HUES64 (cell line): ENCODE measurements at regions not wholly inside any gene's neighbourhood (a gene's known extent, or its start where the extent isn't known, plus 50 kb on each side); places are given as distances from the start of the nearest gene placed in this dataset.

Experiments used
- H3K27ac ChIP-seq: 2 replicates; pipeline ENCODE4 v1.7.0; 2013; ENCODE audit warnings: low read depth, low read length, inconsistent platforms
- H3K27me3 ChIP-seq: 2 replicates; pipeline ENCODE4 v1.6.1; 2013; ENCODE audit warnings: mild to moderate bottlenecking, low read length; ENCODE audit not compliant: insufficient read depth
- H3K36me3 ChIP-seq: 2 replicates; pipeline ENCODE4 v1.6.1; 2013; ENCODE audit warnings: mild to moderate bottlenecking, low read length; ENCODE audit not compliant: insufficient read depth
- H3K4me1 ChIP-seq: 2 replicates; pipeline ENCODE4 v1.6.1; 2013; ENCODE audit warnings: mild to moderate bottlenecking, low read length, moderate library complexity; ENCODE audit not compliant: insufficient read depth
- H3K4me3 ChIP-seq: 2 replicates; pipeline ENCODE4 v1.5.1; 2013; ENCODE audit warnings: mild to moderate bottlenecking, low read length, moderate library complexity
- H3K9ac ChIP-seq: 2 replicates; pipeline ENCODE4 v1.6.1; 2013; ENCODE audit warnings: mild to moderate bottlenecking, low read depth, low read length
- H3K9me3 ChIP-seq: 2 replicates; pipeline ENCODE4 v1.6.1; 2013; ENCODE audit warnings: low read depth, low read length; ENCODE audit not compliant: insufficient read depth
- WGBS: fragments of 150-250, 120-280 bp; methylation state at CpG from one replicate; pipeline ENCODE4 v1.1.7; 2013; ENCODE audit warnings: missing lambda C conversion rate; 5-methylcytosine and 5-hydroxymethylcytosine counted together

DNA sequence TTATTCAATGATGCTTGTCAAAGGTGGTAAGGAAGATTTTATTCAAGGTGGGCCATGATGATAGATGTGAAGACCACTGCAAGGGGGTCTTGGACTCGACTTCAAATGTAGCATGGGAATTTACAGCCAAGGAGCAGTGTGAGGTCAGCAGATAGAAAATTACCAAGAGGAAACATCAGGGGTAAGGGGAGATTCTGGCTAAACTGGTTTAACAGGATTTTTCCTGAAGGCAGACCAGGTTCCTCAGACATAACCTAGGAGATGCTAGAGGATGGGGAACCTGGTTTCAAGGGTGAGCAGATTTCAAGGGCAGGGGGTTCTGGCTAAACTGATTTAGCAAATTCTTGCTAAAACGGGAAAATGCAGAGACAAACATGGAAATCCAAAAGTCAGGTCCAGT is 464.9 kb downstream of the TAFA4 start:
- no peak overlapping the region for H3K9ac ChIP-seq
- H3K27ac ChIP-seq = no peak overlapping the region
- no peaks in the 10 kb centered on the region for H3K27me3 ChIP-seq
- WGBS = 92% methylated on average over 2 of the region's 2 CpGs
- H3K9me3 ChIP-seq = no peaks in the 10 kb centered on the region
- no peak overlapping the region for H3K4me3 ChIP-seq
- H3K4me1 ChIP-seq = peaks cover 3% of the 10 kb centered on the region; the same call in 1 of the 2 replicates
- H3K36me3 ChIP-seq = no peaks in the 10 kb centered on the region

GRCh38 chr3:68458581-68458980 is 473.8 kb downstream of the TAFA4 start:
- Histone ChIP-seq H3K4me3 (no peak overlapping the region), H3K9ac (no peak overlapping the region), H3K4me1 (no peaks in the 10 kb centered on the region; the same call in 1 of the 2 replicates), H3K9me3 (no peaks in the 10 kb centered on the region), H3K27ac (no peak overlapping the region), H3K36me3 (no peaks in the 10 kb centered on the region), H3K27me3 (no peaks in the 10 kb centered on the region)
- WGBS = 96% methylated on average over 2 of the region's 2 CpGs

- no peak overlapping the region for H3K4me3 ChIP-seq
- no peak overlapping the region for H3K9ac ChIP-seq
- peaks cover 7% of the 10 kb centered on the region; the same call in 1 of the 2 replicates for H3K4me1 ChIP-seq
- H3K27me3 ChIP-seq = no peaks in the 10 kb centered on the region
- no peaks in the 10 kb centered on the region for H3K9me3 ChIP-seq
- no peaks in the 10 kb centered on the region for H3K36me3 ChIP-seq
- H3K27ac ChIP-seq = no peak overlapping the region
- WGBS = 94% methylated on average over 5 of the region's 5 CpGs
Observed at GRCh38 chr3:68448510-68449383, 483.6 kb downstream of the TAFA4 start.

GRCh38 chr3:68447885-68448284 is 484.5 kb downstream of the TAFA4 start:
- Histone ChIP-seq H3K36me3 (no peaks in the 10 kb centered on the region), H3K4me1 (0 out of 2 replicates have a peak, but pooled peaks cover 5% of the 10 kb centered on the region), H3K27me3 (no peaks in the 10 kb centered on the region), H3K9ac (no peak overlapping the region), H3K27ac (no peak overlapping the region), H3K4me3 (no peak overlapping the region), H3K9me3 (no peaks in the 10 kb centered on the region)

DNA sequence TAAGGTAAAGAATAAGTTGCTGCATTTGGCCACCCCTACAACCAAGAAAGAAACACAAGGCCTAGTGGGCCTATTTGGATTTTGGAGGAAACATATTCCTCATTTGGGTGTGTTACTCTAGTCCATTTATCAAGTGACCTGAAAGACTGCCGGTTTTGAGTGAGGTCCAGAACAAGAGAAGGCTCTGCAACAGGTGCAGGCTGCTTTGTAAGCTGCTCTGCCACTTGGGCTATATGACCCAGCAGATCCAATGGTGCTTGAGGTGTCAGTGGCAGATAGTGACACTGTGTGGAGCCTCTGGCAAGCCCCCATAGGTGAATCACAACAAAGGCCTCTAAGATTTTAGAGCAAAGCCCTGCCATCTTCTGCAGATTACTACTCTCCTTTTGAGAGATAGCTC is 491.3 kb downstream of the TAFA4 start:
- whole genome bisulfite sequencing = 93% methylated on average over 1 of the region's 1 CpG
- no peaks in the 10 kb centered on the region for H3K36me3 ChIP-seq

DNA sequence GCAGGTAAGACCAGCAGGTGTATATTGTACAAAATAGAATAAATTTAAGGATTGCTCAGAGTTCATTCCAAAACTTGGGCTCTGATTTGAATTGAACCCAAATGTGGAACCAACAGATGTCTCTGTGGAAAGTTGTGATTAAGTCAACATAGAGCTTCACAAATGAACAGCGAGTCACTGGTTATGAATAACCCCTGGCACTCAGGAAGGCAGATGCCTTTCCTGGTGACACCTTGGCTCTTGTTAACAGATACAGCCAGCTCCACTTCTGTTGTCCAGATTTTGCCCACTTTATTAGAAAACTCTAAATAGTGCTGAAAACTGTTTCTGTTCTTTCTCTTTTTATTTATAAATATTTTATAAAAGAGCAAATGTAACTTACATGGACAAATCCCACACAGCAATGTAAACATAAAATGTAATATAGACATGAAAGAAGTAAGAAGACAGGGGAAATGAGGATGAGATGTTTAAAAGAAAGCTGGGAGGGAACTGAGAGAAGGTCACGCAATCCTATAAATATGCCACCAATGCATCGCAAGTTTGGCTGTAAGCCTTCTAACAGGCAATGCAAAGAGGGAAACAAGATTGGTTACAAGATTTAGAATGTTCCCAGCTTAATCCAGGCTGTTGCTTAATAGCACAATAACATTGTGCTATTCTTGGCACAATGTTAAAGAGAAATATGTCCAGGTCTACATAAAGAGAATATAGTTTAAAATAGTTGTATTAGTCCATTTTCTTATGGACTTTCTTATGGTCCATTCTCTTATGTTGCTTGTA is 495.5 kb downstream of the TAFA4 start:
- no peak overlapping the region for H3K4me3 ChIP-seq
- no peaks in the 10 kb centered on the region for H3K36me3 ChIP-seq
- over 99% methylated on average over 3 of the region's 3 CpGs for WGBS
- no peak overlapping the region for H3K27ac ChIP-seq
- H3K9ac ChIP-seq = no peak overlapping the region
- H3K27me3 ChIP-seq = no peaks in the 10 kb centered on the region
- H3K9me3 ChIP-seq = peaks cover 8% of the 10 kb centered on the region; the same call in 1 of the 2 replicates
- no peaks in the 10 kb centered on the region for H3K4me1 ChIP-seq

More for the DNA sequence above, 491.3 kb downstream of the TAFA4 start:
- peaks cover 8% of the 10 kb centered on the region; the same call in 1 of the 2 replicates for H3K9me3 ChIP-seq
- no peak overlapping the region for H3K4me3 ChIP-seq
- H3K27ac ChIP-seq = no peak overlapping the region
- H3K4me1 ChIP-seq = no peaks in the 10 kb centered on the region
- H3K9ac ChIP-seq = no peak overlapping the region
- H3K27me3 ChIP-seq = no peaks in the 10 kb centered on the region

DNA sequence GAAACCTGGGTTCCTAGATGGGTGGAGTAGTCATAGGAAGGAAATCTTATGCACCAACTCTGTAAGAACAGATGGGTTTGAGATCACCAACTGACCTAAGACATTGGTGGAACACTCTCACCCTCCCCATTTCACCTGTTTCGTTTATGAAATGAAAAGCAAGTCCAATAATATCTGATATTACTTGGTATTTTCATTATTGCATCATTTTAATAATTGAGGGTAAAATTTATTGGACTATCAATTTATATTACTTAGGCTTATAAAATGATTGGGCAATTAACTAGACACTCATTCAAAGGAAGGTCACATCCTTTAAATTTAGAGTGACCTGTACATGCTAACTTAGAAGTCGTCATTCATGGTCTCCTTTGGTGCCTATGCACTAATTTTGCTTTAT is 503.9 kb downstream of the TAFA4 start:
- Histone ChIP-seq H3K4me1 (peaks cover 7% of the 10 kb centered on the region; the same call in 1 of the 2 replicates), H3K36me3 (no peaks in the 10 kb centered on the region), H3K9ac (no peak overlapping the region), H3K4me3 (no peak overlapping the region), H3K27ac (no peak overlapping the region), H3K27me3 (no peaks in the 10 kb centered on the region), H3K9me3 (no peaks in the 10 kb centered on the region)
- WGBS = 100% methylated on average over 1 of the region's 2 CpGs

DNA sequence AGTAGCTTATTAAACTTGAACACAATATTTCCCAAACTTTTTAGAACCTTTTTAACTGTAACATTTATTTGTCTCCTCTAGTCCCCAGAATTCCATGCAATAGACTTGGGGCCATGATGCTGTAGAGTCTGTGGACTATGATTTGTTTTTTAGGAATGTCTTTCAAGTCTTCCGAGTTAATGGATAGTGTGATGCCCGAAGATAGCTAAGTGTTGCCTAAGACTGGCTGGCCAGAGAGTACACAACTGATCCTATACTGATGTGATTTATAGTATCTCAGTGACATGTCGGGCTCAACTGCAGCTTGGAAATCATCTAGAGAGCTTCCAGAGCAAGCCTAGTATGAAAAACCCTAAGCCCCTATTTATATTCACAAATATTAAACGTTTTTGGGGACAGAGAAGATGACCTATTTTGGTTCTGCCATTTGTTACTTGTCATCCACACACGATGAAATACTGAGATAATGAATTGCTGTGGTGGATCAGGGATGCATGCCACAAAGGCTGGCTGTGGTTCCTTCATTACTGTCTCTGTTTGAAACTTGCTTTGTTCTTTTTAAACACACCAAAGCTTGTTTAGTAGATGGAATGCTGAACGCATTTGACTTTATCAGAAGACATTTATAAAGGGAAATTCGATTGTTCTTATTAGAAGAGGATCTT is 507.4 kb downstream of the TAFA4 start:
- WGBS = 86% methylated on average over 7 of the region's 7 CpGs
- Histone ChIP-seq H3K9me3 (no peaks in the 10 kb centered on the region), H3K27me3 (no peaks in the 10 kb centered on the region), H3K9ac (no peak overlapping the region), H3K36me3 (no peaks in the 10 kb centered on the region), H3K27ac (no peak overlapping the region), H3K4me1 (peaks cover 8% of the 10 kb centered on the region; the same call in 1 of the 2 replicates), H3K4me3 (no peak overlapping the region)

DNA sequence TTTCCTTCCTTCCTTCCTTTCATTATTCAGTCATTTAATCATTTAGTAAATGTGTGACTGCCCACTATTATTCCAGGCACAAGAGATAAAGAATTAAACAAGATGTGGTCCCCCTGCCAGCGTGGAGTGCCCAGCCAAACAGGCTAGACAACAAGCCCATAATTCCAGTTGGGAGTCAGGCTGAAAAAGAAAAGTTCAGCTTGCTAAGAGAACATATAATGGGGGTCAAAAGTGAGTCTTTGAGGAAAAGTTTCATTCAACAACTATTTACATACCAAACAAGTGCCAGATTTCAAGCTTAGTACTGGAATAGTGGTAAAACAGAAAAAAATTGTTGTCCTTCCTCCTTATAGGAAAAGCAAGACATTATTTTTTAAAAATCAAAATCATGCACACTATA is 523.7 kb downstream of the TAFA4 start:
- Histone ChIP-seq H3K27ac (no peak overlapping the region), H3K27me3 (no peaks in the 10 kb centered on the region), H3K9ac (no peak overlapping the region), H3K4me3 (no peak overlapping the region), H3K4me1 (no peaks in the 10 kb centered on the region), H3K36me3 (no peaks in the 10 kb centered on the region), H3K9me3 (no peaks in the 10 kb centered on the region)
- 89% methylated on average over 1 of the region's 1 CpG for WGBS

- H3K27me3 ChIP-seq = no peaks in the 10 kb centered on the region
- H3K9me3 ChIP-seq = no peaks in the 10 kb centered on the region
Observed at GRCh38 chr3:68403741-68404140, 528.6 kb downstream of the TAFA4 start.

More at GRCh38 chr3:68403741-68404140, 528.6 kb downstream of the TAFA4 start:
- H3K36me3 ChIP-seq = no peaks in the 10 kb centered on the region
- H3K27ac ChIP-seq = no peak overlapping the region
- no peak overlapping the region for H3K4me3 ChIP-seq
- no peaks in the 10 kb centered on the region for H3K4me1 ChIP-seq
- H3K9ac ChIP-seq = no peak overlapping the region
